ENCODE measurements at regions not wholly inside any gene's neighbourhood (a gene's known extent, or its start where the extent isn't known, plus 50 kb on each side); places are given as distances from the start of the nearest gene placed in this dataset.

DNA sequence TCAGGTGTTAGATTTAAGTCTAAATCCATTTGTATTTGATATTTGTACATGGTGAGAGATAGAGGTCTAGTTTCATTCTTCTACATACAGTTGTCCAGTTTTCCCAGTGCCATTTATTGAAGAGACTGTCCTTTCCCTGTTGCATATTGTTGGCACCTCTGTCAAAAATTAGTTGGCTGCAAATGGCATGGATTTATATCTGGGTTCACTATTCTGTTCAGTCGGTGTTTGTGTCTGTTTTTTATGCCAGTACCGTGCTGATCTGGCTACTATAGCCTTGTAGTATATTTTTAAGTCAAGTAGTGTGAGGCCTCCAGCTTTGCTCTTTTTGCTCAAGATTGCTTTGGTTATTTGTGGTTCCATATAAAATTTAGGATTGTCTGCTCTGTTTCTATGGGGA lies 176.2 kb upstream of the DMRT1 start:
- TF ChIP-seq, protein P1, sequence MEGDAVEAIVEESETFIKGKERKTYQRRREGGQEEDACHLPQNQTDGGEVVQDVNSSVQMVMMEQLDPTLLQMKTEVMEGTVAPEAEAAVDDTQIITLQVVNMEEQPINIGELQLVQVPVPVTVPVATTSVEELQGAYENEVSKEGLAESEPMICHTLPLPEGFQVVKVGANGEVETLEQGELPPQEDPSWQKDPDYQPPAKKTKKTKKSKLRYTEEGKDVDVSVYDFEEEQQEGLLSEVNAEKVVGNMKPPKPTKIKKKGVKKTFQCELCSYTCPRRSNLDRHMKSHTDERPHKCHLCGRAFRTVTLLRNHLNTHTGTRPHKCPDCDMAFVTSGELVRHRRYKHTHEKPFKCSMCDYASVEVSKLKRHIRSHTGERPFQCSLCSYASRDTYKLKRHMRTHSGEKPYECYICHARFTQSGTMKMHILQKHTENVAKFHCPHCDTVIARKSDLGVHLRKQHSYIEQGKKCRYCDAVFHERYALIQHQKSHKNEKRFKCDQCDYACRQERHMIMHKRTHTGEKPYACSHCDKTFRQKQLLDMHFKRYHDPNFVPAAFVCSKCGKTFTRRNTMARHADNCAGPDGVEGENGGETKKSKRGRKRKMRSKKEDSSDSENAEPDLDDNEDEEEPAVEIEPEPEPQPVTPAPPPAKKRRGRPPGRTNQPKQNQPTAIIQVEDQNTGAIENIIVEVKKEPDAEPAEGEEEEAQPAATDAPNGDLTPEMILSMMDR (conservative IDR thresholded peaks at IDR 0.05 in 1 of 2, IDR thresholded peaks at IDR 0.05 in 1 of 2; ENCODE audit: low read depth in 1 of 2, low read length in 2 of 2): no peak
- TF ChIP-seq EZH2 (IDR thresholded peaks at IDR 0.05; ENCODE audit: low read length, missing control alignments): no peak

Measured in fibroblast of lung (primary cell).